ENCODE measurements at regions not wholly inside any gene's neighbourhood (a gene's known extent, or its start where the extent isn't known, plus 50 kb on each side); places are given as distances from the start of the nearest gene placed in this dataset.

GRCh38 chr13:83332751-83333150 lies 549.5 kb downstream of the SLITRK1 start (continued):
- TF ChIP-seq ZNF462 (CRISPR knock-in tag; IDR thresholded peaks at IDR 0.05) (no peak), STAT1 (IDR thresholded peaks at IDR 0.05; ENCODE audit: unreplicated experiment) (no peak)

GRCh38 chr13:83327091-83327490 lies 555.2 kb downstream of the SLITRK1 start:
- H3K4me1 Mint-ChIP-seq: peaks cover 8% of the 10 kb centered on the region
- Histone ChIP-seq H2AFZ (no peak overlapping the region), H3K4me2 (no peak overlapping the region), H3K4me3 (no peak overlapping the region), H3K36me3 (ENCODE audit: insufficient read depth) (no peaks in the 10 kb centered on the region), H3K79me2 (replicated peaks; ENCODE audit: insufficient read depth) (no peaks in the 10 kb centered on the region), H3K27ac (ENCODE audit: low read depth) (no peak overlapping the region), H3K4me1 (ENCODE audit: insufficient read depth) (peaks cover 4% of the 10 kb centered on the region; the same call in 1 of the 2 replicates), H4K20me1 (replicated peaks; ENCODE audit: insufficient read depth) (no peaks in the 10 kb centered on the region), H3F3A (replicated peaks; ENCODE audit: low read depth) (no peaks in the 10 kb centered on the region), H3K9me2 (ENCODE audit: insufficient read depth) (peaks cover 5% of the 10 kb centered on the region; the same call in 1 of the 2 replicates), H3K27me3 (ENCODE audit: insufficient read depth) (no peaks in the 10 kb centered on the region)
- H3K27me3 Mint-ChIP-seq (ENCODE audit: insufficient read depth, low read depth, poor library complexity): no peaks in the 10 kb centered on the region
- peaks cover 5% of the 10 kb centered on the region; the same call in 1 of the 3 replicates for H3K36me3 Mint-ChIP-seq (ENCODE audit: low read depth)
- peaks cover 6% of the 10 kb centered on the region; the same call in 1 of the 3 replicates for H3K9me3 Mint-ChIP-seq
- no peak for TF ChIP-seq CREB1 (CRISPR knock-in tag; IDR thresholded peaks at IDR 0.05; ENCODE audit: low read depth)
- no peak overlapping the region for H3K4me3 Mint-ChIP-seq
- DNase-seq (ENCODE audit: low spot score) (no peak), ATAC-seq (no peak)
- no peak overlapping the region for H3K27ac Mint-ChIP-seq
